22Rv1 (cell line): ENCODE measurements at regions not wholly inside any gene's neighbourhood (a gene's known extent, or its start where the extent isn't known, plus 50 kb on each side); places are given as distances from the start of the nearest gene placed in this dataset.

ENCODE experiments used
- H3K27ac ChIP-seq: fragments of 450-650 bp; 2 replicates; pipeline ENCODE4 v1.5.1; 2017
- ZFX ChIP-seq: fragments of 450-650 bp; IDR thresholded peaks from 2 replicates; pipeline ENCODE4 v1.6.1; 2017; ENCODE audit warnings: antibody characterized with exemption, borderline replicate concordance
- TF ChIP-seq, protein P1 (sequence below): fragments of 450-650 bp; IDR thresholded peaks from 2 replicates; pipeline ENCODE4 v1.5.1; 2017; ENCODE audit warnings: mild to moderate bottlenecking

DNA sequence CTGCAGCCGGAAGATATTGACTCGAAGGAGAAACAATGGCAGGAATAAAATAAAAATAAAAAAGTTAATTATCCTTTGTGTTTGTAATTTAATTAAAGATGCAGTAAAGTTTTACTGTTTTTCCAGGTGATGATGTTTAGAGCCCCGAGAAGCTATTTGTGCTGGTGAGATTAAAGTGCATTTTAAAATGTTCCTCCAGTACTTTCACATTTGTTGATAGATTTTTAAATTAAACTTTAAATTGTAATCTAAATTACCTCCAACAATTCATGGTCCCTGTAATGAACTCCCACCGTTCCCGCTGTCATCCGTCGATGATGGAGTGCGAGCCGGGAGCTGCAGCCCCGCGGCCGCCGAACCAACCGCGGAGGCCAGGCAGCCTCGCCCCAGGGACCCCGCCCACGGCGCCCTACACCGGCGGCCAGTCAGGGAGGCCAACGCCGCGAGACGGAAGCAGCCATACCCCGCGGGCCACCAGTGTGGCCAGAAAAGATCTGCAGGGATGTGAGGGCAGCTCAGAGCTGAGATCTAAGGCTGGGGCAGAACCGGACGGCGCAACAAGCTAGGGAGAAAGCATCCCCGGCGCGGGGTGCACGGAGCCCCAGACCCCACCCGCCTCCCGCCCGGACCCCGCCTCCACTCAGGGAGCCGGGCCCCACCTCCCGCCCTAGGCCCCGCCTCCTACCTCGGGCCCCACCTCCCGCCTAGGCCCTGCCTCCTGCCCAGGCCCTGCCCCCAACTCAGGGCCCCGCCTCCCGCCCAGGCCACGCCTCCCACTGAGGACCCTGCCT lies 104.0 kb downstream of the FAM53A start:
- TF ChIP-seq, protein P1, sequence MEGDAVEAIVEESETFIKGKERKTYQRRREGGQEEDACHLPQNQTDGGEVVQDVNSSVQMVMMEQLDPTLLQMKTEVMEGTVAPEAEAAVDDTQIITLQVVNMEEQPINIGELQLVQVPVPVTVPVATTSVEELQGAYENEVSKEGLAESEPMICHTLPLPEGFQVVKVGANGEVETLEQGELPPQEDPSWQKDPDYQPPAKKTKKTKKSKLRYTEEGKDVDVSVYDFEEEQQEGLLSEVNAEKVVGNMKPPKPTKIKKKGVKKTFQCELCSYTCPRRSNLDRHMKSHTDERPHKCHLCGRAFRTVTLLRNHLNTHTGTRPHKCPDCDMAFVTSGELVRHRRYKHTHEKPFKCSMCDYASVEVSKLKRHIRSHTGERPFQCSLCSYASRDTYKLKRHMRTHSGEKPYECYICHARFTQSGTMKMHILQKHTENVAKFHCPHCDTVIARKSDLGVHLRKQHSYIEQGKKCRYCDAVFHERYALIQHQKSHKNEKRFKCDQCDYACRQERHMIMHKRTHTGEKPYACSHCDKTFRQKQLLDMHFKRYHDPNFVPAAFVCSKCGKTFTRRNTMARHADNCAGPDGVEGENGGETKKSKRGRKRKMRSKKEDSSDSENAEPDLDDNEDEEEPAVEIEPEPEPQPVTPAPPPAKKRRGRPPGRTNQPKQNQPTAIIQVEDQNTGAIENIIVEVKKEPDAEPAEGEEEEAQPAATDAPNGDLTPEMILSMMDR = no peak
- no peak for TF ChIP-seq ZFX
- H3K27ac ChIP-seq = peak overlapping the region; percentile 46; the same call in 1 of the 2 replicates

DNA sequence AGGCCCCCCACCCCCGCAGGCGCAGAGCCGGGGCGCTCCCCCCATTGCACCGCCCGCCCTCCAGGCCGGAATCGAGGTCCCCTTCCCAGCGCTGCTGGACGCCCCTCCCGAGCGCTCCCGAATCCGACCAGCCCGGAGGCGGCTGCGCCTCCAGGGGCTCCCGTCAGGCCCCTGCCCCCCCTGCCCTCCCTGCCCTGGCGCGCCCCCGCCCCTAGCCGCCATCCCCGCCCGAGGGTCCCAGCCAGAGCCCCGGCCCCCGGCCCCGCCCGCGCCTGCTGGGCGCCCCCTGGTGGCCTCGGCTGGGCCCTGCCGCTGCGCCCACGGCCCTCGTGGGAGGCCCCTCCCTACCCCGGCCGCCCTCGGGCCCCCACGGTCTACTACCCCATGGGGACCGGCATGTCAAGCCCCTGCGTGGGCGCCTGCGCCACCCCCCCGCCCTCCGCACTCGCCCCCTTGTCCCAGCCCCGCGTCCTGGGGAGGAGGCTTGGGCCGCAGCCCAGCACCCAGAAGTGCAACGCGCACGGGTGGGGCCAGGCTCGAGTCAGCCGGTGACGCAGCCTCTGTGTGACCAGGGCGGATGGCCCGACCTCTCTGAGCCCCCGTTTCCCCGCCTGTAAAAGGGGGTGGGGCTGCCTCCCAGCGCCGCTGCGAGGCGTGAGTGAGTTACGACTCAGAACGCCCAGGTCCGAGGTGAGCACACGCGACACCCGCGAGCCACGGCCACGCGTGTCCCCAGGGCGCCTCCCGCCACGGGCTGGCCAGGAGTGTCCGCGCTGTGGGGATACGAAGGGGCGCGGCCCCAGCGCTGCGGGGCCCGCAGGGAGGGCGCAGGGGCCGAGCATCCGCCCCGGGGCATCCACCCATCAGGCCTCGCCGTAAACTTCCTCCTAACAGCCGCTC lies 104.9 kb downstream of the FAM53A start:
- TF ChIP-seq, protein P1 = peak; percentile 83
- no peak for TF ChIP-seq ZFX
- peak overlapping the region; percentile 46; the same call in 1 of the 2 replicates for H3K27ac ChIP-seq

DNA sequence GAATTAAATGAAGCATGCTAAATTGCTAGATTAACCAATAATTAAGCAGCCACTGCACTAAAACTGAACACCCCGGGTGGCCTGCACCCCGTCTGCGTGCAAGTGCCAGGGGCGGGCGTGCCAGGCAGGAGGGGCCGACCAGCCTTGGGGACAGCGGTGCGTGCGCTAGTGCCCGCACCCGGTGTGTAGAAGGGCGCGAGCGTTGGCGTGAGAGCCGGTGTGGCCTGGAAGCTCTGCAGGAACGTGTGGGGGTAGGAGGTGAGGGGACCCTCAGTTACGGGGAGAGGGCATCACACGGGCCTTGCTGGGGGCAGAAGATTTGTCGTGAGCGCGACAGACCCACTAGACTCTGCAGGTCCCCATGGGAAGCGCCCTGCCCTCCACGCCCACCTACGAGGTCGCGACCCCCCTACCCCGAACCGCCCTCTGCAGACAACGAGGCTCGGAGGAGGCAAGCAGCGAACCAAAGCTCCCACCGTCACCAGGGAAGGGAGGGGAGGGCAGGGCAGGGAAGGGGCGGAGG lies 105.8 kb downstream of the FAM53A start:
- no peak overlapping the region for H3K27ac ChIP-seq
- TF ChIP-seq, protein P1 = no peak
- TF ChIP-seq ZFX = no peak

DNA sequence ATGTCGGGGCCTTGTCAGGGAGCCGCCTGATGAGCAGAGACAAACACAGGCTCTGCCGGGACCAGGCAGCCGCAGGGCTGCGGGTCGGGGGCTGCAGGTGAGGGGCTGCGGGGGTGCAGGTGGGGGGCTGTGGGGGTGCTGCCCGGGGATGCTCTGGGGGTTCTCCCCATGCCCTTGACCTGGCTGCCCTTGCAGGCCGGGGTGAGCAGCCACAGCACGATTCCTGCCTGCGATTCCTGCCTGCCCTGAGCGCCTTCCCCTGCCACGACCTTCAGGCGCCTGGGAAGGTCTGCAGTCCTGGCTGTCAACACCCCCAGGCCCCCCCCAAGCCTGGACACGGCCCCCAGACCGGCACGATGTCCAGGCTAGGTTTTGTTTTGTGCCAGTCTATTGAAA lies 106.3 kb downstream of the FAM53A start:
- TF ChIP-seq, protein P1 = no peak
- no peak for TF ChIP-seq ZFX
- no peak overlapping the region for H3K27ac ChIP-seq

DNA sequence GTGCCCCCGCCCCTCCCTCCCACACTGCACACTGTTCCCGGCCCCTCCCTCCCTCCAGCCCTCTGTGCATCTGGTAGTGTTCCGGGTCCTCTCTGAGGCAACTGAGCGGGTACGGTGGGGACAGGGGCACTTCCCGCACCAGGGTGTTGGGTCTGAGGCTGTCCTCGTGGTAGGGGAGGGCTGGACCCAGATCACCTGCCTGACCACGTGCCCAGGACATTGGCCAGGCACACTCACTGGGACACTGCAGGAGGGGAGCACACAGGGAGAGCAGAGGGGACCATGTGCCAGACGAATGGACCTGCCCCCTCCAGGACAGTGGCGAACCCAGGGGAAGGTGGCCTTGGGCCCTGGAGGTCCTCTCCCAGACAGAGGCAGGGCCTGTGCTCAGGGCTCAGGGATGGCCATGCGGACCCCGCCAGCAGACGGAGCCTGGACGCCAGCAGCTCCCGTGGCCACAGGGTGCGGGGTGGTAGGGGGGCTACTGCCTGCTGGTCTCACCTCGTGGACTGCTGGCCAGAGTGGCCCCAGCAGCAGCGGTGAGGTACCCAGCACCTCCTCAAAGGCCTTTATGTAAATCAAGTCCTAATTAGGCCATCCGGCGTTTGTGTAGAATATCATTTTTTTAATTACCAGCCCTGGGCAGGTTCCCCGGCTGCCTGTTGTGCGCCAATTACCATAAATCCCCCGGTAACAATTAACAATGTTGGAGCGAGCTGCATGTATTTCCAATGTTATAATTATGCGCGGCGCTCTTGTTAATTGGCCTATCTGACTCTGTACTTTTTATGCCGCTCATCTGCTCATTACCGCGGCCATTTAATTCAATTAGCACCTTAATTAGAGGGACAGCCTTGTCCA lies 106.9 kb downstream of the FAM53A start:
- TF ChIP-seq, protein P1 = no peak
- TF ChIP-seq ZFX = no peak

DNA sequence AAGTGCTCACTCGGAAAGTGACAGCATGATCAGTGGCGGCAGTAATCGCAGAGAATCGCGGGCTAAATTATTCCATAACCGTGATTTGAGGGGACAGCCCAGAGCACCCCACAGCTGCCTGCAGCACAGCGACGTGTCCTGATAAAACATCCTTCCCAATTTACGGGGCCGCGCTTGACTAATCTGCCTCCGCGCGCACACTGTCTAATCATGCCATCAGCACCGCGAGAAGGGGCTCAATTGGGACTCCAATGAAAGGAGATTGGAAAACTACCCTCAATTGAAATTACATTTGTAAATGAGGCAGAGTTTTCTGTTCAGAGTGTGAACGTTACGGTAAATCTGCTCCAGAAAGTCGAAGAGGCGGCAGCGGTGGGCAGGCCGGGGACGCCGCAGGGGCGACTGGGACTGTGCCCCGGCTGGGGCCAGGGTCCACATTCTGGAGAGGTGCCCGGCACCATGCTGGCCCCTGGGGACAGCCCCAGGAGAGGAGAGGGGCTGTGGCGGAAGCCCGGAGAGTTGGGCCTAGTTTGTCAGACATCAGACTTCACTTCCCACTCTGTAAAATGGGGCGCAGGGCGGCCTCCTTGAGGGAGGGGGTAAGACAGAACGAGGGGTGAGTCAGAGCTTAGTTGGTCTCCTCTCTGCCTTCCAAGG lies 107.7 kb downstream of the FAM53A start:
- no peak overlapping the region for H3K27ac ChIP-seq
- no peak for TF ChIP-seq ZFX
- TF ChIP-seq, protein P1 = no peak

More for the DNA sequence above, 106.9 kb downstream of the FAM53A start:
- H3K27ac ChIP-seq = no peak overlapping the region
